Suprapubic skin (tissue), 3 donors: ENCODE measurements at regions not wholly inside any gene's neighbourhood (a gene's known extent, or its start where the extent isn't known, plus 50 kb on each side); places are given as distances from the start of the nearest gene placed in this dataset.

Experiments used
- POLR2A ChIP-seq, 2 donors: fragments of 450-650 bp; IDR thresholded peaks; one replicate each; pipeline ENCODE4 v1.6.1; 2017; ENCODE audit warnings: antibody characterized with exemption in 2 of 2, mild to moderate bottlenecking in 2 of 2, moderate library complexity in 2 of 2
- TF ChIP-seq, protein P1 (sequence below), 2 donors: fragments of 200-600 bp in 1 of 2; fragments of 450-650 bp in 1 of 2; sonication (generic) in 1 of 2; IDR thresholded peaks; one replicate each; pipeline ENCODE4 v1.5.1; 2016 to 2019; ENCODE audit warnings: antibody characterized with exemption in 2 of 2, mild to moderate bottlenecking in 1 of 2, moderate library complexity in 1 of 2

- TF ChIP-seq POLR2A (IDR thresholded peaks at IDR 0.05): no peak
- TF ChIP-seq, protein P1, sequence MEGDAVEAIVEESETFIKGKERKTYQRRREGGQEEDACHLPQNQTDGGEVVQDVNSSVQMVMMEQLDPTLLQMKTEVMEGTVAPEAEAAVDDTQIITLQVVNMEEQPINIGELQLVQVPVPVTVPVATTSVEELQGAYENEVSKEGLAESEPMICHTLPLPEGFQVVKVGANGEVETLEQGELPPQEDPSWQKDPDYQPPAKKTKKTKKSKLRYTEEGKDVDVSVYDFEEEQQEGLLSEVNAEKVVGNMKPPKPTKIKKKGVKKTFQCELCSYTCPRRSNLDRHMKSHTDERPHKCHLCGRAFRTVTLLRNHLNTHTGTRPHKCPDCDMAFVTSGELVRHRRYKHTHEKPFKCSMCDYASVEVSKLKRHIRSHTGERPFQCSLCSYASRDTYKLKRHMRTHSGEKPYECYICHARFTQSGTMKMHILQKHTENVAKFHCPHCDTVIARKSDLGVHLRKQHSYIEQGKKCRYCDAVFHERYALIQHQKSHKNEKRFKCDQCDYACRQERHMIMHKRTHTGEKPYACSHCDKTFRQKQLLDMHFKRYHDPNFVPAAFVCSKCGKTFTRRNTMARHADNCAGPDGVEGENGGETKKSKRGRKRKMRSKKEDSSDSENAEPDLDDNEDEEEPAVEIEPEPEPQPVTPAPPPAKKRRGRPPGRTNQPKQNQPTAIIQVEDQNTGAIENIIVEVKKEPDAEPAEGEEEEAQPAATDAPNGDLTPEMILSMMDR (IDR thresholded peaks at IDR 0.05): no peak
These were observed 272.8 kb downstream of the FIGN start for GRCh38 chr2:163462993-163463392.
